Epithelial cell of proximal tubule (primary cell): ENCODE measurements at regions not wholly inside any gene's neighbourhood (a gene's known extent, or its start where the extent isn't known, plus 50 kb on each side); places are given as distances from the start of the nearest gene placed in this dataset.
"Not testable (repeated sequence)": the region's sequence is repeated elsewhere in the genome, so short reads cannot be mapped to it uniquely, and the experiment has no call there.

Experiments
- DNase-seq: peaks from one replicate; pipeline ENCODE4 v3.0.0-alpha.2; 2011; ENCODE audit warnings: low read depth
- H3K4me3 ChIP-seq: 2 replicates; pipeline ENCODE4 v1.5.1; 2011; ENCODE audit warnings: low read depth, mild to moderate bottlenecking, low read length
- CTCF ChIP-seq: conservative IDR thresholded peaks from 2 replicates; pipeline ENCODE4 v1.5.1; 2012; ENCODE audit warnings: low read depth, mild to moderate bottlenecking, low read length

DNA sequence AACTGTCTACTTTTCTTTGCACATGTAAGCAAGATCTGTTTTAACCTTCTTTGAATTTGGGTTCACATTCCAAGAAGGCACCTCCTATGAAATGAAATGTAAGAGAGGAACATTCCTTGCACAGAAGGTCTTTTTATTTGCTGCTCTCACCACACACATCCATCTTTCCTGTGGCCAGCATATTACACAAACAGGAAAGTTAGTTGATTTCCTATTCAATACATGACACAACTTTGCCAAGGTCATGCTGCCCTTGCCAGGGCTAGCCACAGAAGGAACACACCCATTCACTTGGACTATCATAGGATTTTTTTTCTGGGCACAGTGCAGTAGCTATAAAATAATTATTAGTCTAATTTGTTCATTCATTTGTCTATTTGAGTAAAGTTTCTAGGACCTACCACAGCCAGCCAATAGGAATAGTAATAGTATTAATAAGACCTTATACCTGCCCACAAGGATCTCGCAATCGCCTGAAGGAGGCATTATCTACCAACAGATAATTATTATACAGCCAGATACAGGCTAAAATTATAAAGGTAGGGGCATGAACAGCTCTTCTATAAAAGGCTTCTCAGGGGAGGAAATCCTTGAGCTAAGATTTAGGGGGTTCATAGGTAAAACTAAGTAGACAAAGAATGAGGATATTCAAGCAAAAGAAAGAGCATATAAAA lies 78.1 kb upstream of the NREP start:
- no peak for DNase-seq
- no peak overlapping the region for H3K4me3 ChIP-seq
- no peak for TF ChIP-seq CTCF

DNA sequence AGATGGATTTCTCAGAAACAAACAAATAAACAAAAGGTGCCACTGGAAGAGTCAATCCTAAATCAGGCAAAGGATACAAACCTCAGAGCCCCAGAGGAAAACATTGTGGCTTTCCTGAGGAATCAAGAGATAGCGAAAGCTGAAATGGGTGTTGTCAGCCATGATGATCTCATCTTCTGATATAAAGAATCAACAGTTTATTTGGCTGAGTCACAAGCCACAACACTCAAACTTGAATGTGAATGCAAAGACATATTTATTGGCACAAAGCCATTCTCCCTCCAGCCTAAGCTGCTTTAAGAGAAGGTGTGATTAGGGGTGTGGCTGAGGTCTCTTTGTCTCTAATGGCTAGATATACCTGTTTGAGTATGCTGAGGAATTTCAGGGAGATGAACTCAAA lies 73.3 kb upstream of the NREP start:
- no peak for TF ChIP-seq CTCF
- no peak for DNase-seq

GRCh38 chr5:111829701-111830100 lies 72.7 kb upstream of the NREP start:
- DNase-seq: peak; percentile 31
- no peak for TF ChIP-seq CTCF
- no peak overlapping the region for H3K4me3 ChIP-seq

More for the DNA sequence above, 73.3 kb upstream of the NREP start:
- no peak overlapping the region for H3K4me3 ChIP-seq

DNA sequence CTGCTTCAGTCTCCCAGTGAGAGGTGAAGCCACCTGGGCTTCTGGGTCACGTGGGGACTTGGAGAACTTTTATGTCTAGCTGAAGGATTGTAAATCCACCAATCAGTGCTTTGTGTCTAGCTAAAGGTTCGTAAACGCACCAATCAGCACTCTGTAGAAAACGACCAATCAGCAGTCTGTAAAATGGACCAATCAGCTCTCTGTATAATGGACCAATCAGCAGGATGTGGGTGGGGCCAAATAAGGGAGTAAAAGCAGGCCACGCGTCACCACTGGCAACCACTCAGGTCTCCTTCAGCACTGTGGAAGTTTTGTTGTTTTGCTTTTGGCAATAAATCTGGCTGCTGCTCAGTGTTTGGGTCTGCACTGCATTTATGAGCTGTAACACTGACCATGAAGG lies 69.1 kb upstream of the NREP start:
- TF ChIP-seq CTCF: no peak
- H3K4me3 ChIP-seq: no peak overlapping the region
- DNase-seq: no peak

DNA sequence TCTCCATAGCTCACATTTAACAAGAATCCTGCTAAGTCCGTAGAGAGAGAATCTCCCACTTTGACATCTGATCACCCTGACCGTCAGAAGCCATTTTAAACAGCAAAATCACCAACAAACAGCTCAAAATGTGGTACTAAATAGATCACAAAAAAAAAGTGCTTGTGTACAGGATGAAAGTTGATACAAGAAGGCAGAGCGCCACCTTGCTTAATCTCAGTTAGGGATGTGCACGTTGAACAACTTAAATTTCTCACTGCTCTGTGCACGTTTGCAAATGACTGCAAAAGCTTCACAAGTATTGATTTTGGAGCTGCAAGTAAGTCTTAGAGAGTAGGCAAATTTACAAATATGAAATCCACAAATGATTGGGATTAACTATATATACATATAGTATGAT lies 63.1 kb upstream of the NREP start:
- peak; percentile 13 for TF ChIP-seq CTCF
- no peak overlapping the region for H3K4me3 ChIP-seq
- DNase-seq: no peak

- not testable (repeated sequence) for DNase-seq, H3K4me3 ChIP-seq
Observed at GRCh38 chr5:111819028-111819427, 62.0 kb upstream of the NREP start.

GRCh38 chr5:111813537-111813936 lies 56.5 kb upstream of the NREP start:
- H3K4me3 ChIP-seq: no peak overlapping the region
- DNase-seq: no peak
- no peak for TF ChIP-seq CTCF

DNA sequence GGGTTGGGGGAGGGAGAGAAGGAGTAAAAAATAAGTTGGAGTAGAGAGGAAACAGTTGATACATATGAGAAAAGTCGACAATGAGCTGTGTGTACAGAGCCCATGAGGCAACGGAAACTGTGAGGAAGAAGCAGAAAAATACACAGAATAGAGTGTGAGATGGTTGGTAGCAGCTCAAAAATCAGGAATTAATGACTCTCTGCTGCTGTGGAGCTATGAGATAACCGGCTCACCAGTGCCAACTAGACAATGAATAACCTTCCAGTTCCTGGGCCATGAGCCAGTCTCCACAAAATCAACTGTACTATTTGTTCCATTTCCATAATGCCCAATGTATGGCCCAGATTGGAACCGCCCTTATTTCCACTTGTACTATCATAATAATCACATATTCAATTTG lies 53.1 kb upstream of the NREP start:
- no peak for TF ChIP-seq CTCF
- H3K4me3 ChIP-seq: no peak overlapping the region
- DNase-seq: no peak
